ENCODE measurements at regions not wholly inside any gene's neighbourhood (a gene's known extent, or its start where the extent isn't known, plus 50 kb on each side); places are given as distances from the start of the nearest gene placed in this dataset.

GRCh38 chr11:30107899-30108298 is 91.1 kb upstream of the KCNA4 start:
- Mint-ChIP-seq H3K4me1 (ENCODE audit: low read depth) (no peaks in the 10 kb centered on the region), H3K9me3 (no peaks in the 10 kb centered on the region), H3K27ac (no peak overlapping the region), H3K36me3 (ENCODE audit: low read depth) (no peaks in the 10 kb centered on the region), H3K4me3 (no peak overlapping the region), H3K27me3 (no peaks in the 10 kb centered on the region)
- no peak overlapping the region for H3K27ac ChIP-seq (ENCODE audit: low read depth in 1 of 2, low read length in 2 of 2)
- no peak for TF ChIP-seq CTCF (IDR thresholded peaks at IDR 0.05)
- no peak for DNase-seq
- ATAC-seq (ENCODE audit: poor library complexity): no peak
- intact Hi-C loops (cut with DNase I, micrococcal nuclease): no loop called here
- POLR2A ChIA-PET: no interaction called here
- H3K4me1 ChIP-seq (ENCODE audit: insufficient read depth, low read length): no peaks in the 10 kb centered on the region
- CTCF ChIA-PET: no interaction called here
- H3K9me3 ChIP-seq (ENCODE audit: control insufficient read depth in 1 of 2, insufficient read depth in 1 of 2, low read length in 2 of 2): no peaks in the 10 kb centered on the region
- H3K36me3 ChIP-seq (ENCODE audit: insufficient read depth, low read length): no peaks in the 10 kb centered on the region
- H3K27me3 ChIP-seq (ENCODE audit: control insufficient read depth in 1 of 2, insufficient read depth in 2 of 2, low read length in 2 of 2): no peaks in the 10 kb centered on the region
- H3K4me3 ChIP-seq (ENCODE audit: low read length): no peak overlapping the region

GRCh38 chr11:30109774-30110173 is 92.9 kb upstream of the KCNA4 start:
- Histone ChIP-seq H3K27ac (ENCODE audit: low read depth in 1 of 2, low read length in 2 of 2) (no peak overlapping the region), H3K36me3 (ENCODE audit: insufficient read depth, low read length) (no peaks in the 10 kb centered on the region), H3K4me1 (ENCODE audit: insufficient read depth, low read length) (no peaks in the 10 kb centered on the region), H3K9me3 (ENCODE audit: control insufficient read depth in 1 of 2, insufficient read depth in 1 of 2, low read length in 2 of 2) (no peaks in the 10 kb centered on the region), H3K4me3 (ENCODE audit: low read length) (no peak overlapping the region), H3K27me3 (ENCODE audit: control insufficient read depth in 1 of 2, insufficient read depth in 2 of 2, low read length in 2 of 2) (no peaks in the 10 kb centered on the region)
- Mint-ChIP-seq H3K36me3 (ENCODE audit: low read depth) (no peaks in the 10 kb centered on the region), H3K9me3 (no peaks in the 10 kb centered on the region), H3K27ac (no peak overlapping the region), H3K4me1 (ENCODE audit: low read depth) (no peaks in the 10 kb centered on the region), H3K27me3 (no peaks in the 10 kb centered on the region), H3K4me3 (no peak overlapping the region)
- ChIA-PET CTCF (no interaction called here), POLR2A (no interaction called here)
- DNase-seq: no peak
- TF ChIP-seq CTCF (IDR thresholded peaks at IDR 0.05): no peak
- ATAC-seq (ENCODE audit: poor library complexity): no peak
- intact Hi-C loops (cut with DNase I, micrococcal nuclease): no loop called here

GRCh38 chr11:30110691-30111090 is 93.9 kb upstream of the KCNA4 start:
- CTCF ChIA-PET: no interaction called here
- H3K27me3 Mint-ChIP-seq: no peaks in the 10 kb centered on the region
- ATAC-seq (ENCODE audit: poor library complexity) (no peak), DNase-seq (no peak)
- Histone ChIP-seq H3K9me3 (ENCODE audit: control insufficient read depth in 1 of 2, insufficient read depth in 1 of 2, low read length in 2 of 2) (no peaks in the 10 kb centered on the region), H3K4me1 (ENCODE audit: insufficient read depth, low read length) (no peaks in the 10 kb centered on the region), H3K27me3 (ENCODE audit: control insufficient read depth in 1 of 2, insufficient read depth in 2 of 2, low read length in 2 of 2) (no peaks in the 10 kb centered on the region), H3K4me3 (ENCODE audit: low read length) (no peak overlapping the region), H3K27ac (ENCODE audit: low read depth in 1 of 2, low read length in 2 of 2) (no peak overlapping the region), H3K36me3 (ENCODE audit: insufficient read depth, low read length) (no peaks in the 10 kb centered on the region)
- H3K9me3 Mint-ChIP-seq: no peaks in the 10 kb centered on the region
- H3K36me3 Mint-ChIP-seq (ENCODE audit: low read depth): no peaks in the 10 kb centered on the region
- H3K27ac Mint-ChIP-seq: no peak overlapping the region
- intact Hi-C loops (cut with DNase I, micrococcal nuclease): no loop called here
- TF ChIP-seq CTCF (IDR thresholded peaks at IDR 0.05): no peak
- H3K4me3 Mint-ChIP-seq: no peak overlapping the region
- no peaks in the 10 kb centered on the region for H3K4me1 Mint-ChIP-seq (ENCODE audit: low read depth)
- POLR2A ChIA-PET: no interaction called here
